Activated CD8-positive, alpha-beta T cell treated with anti-CD3 and anti-CD28 coated beads for 36 hours (primary cell): ENCODE measurements at regions not wholly inside any gene's neighbourhood (a gene's known extent, or its start where the extent isn't known, plus 50 kb on each side); places are given as distances from the start of the nearest gene placed in this dataset.

Experiments used
- ATAC-seq: fragments of 200-7000 bp; cut with Tn5 transposase; one replicate; pipeline ENCODE4 v1.10.0; 2021; ENCODE audit warnings: mild to moderate bottlenecking, moderate library complexity
- CTCF ChIA-PET: fragments of 350-600 bp; sonication (Branson Sonifier 250); formaldehyde crosslinking; loops from one replicate; lab custom pipeline; 2021; ENCODE audit warnings: antibody characterized with exemption; lab: Charles Lee
- POLR2A ChIA-PET: fragments of 350-600 bp; sonication (Branson Sonifier 250); formaldehyde crosslinking; loops from one replicate; lab custom pipeline; 2021; ENCODE audit warnings: antibody characterized with exemption; lab: Charles Lee
- DNase-seq: peaks from one replicate; pipeline ENCODE4 v3.0.0-alpha.2; 2020
- H3K27ac Mint-ChIP-seq: one replicate; pipeline ENCODE4 v1.8.0; 2021; ENCODE audit warnings: mild to moderate bottlenecking, mixed read lengths
- H3K27me3 Mint-ChIP-seq: one replicate; pipeline ENCODE4 v1.8.0; 2021; ENCODE audit warnings: mixed read lengths
- H3K36me3 Mint-ChIP-seq: one replicate; pipeline ENCODE4 v1.8.0; 2021; ENCODE audit warnings: low read depth, mixed read lengths
- H3K4me1 Mint-ChIP-seq: one replicate; pipeline ENCODE4 v1.8.0; 2021; ENCODE audit warnings: low read depth, mixed read lengths
- H3K4me3 Mint-ChIP-seq: one replicate; pipeline ENCODE4 v1.8.0; 2021; ENCODE audit warnings: mild to moderate bottlenecking, moderate library complexity, mixed read lengths
- H3K9me3 Mint-ChIP-seq: one replicate; pipeline ENCODE4 v1.8.0; 2021; ENCODE audit warnings: mixed read lengths
- CTCF ChIP-seq: fragments of 200-600 bp; IDR thresholded peaks from one replicate; pipeline ENCODE4 v1.8.0; 2022; ENCODE audit warnings: antibody characterized with exemption, mild to moderate bottlenecking
- intact Hi-C: fragments of 100-400 bp; cut with micrococcal nuclease; formaldehyde crosslinking; loops from one replicate; pipeline ENCODE4 v1.10.0; 2022

- no peak for TF ChIP-seq CTCF
- no peaks in the 10 kb centered on the region for H3K4me1 Mint-ChIP-seq
- CTCF ChIA-PET = no interaction called here
- no peak for ATAC-seq
- POLR2A ChIA-PET = no interaction called here
- H3K9me3 Mint-ChIP-seq = peaks cover 4% of the 10 kb centered on the region
- H3K27ac Mint-ChIP-seq = no peak overlapping the region
- DNase-seq = no peak
- no peaks in the 10 kb centered on the region for H3K36me3 Mint-ChIP-seq
- intact Hi-C loops = no loop called here
- H3K4me3 Mint-ChIP-seq = no peak overlapping the region
- peaks cover 3% of the 10 kb centered on the region for H3K27me3 Mint-ChIP-seq
These were observed 129.9 kb downstream of the CTTN start for GRCh38 chr11:70528046-70528793.

GRCh38 chr11:70528794-70529580 lies 130.7 kb downstream of the CTTN start:
- POLR2A ChIA-PET = no interaction called here
- Mint-ChIP-seq H3K4me1 (no peaks in the 10 kb centered on the region), H3K27me3 (peaks cover 3% of the 10 kb centered on the region), H3K9me3 (peaks cover 4% of the 10 kb centered on the region), H3K36me3 (no peaks in the 10 kb centered on the region), H3K4me3 (no peak overlapping the region), H3K27ac (no peak overlapping the region)
- DNase-seq (no peak), ATAC-seq (no peak)
- intact Hi-C loops = no loop called here
- TF ChIP-seq CTCF = no peak
- CTCF ChIA-PET = no interaction called here

GRCh38 chr11:70530010-70530409 lies 131.7 kb downstream of the CTTN start:
- no peak for DNase-seq
- Mint-ChIP-seq H3K4me3 (no peak overlapping the region), H3K36me3 (no peaks in the 10 kb centered on the region), H3K27ac (no peak overlapping the region), H3K4me1 (no peaks in the 10 kb centered on the region), H3K9me3 (peaks cover 4% of the 10 kb centered on the region), H3K27me3 (peaks cover 3% of the 10 kb centered on the region)
- ATAC-seq = no peak
- intact Hi-C loops = no loop called here
- POLR2A ChIA-PET = no interaction called here
- CTCF ChIA-PET = no interaction called here
- TF ChIP-seq CTCF = no peak

- Mint-ChIP-seq H3K4me1 (no peaks in the 10 kb centered on the region), H3K27ac (no peak overlapping the region), H3K4me3 (no peak overlapping the region), H3K9me3 (peaks cover 4% of the 10 kb centered on the region), H3K36me3 (no peaks in the 10 kb centered on the region), H3K27me3 (peaks cover 3% of the 10 kb centered on the region)
- TF ChIP-seq CTCF = no peak
- DNase-seq = no peak
- intact Hi-C loops = no loop called here
- no peak for ATAC-seq
- ChIA-PET POLR2A (no interaction called here), CTCF (no interaction called here)
These were observed 132.4 kb downstream of the CTTN start for GRCh38 chr11:70530629-70531185.
